MCF 10A (cell line): ENCODE measurements at regions not wholly inside any gene's neighbourhood (a gene's known extent, or its start where the extent isn't known, plus 50 kb on each side); places are given as distances from the start of the nearest gene placed in this dataset.
A peak's percentile ranks its signal among the peaks of the same experiment; 100 is the strongest.

Experiments
- BruUV-seq: library from RNA; stranded (reverse); fragments of 400-500 nt; replicated peaks from 2 replicates; lab custom pipeline; 2021; lab: Mats Ljungman, UMichigan
- CTCF ChIA-PET: fragments of 300-600 bp; sonication (Branson Sonifier 250); formaldehyde crosslinking; extraction: SDS; loops from one replicate; lab custom pipeline; 2021; ENCODE audit warnings: antibody characterized with exemption, inconsistent platforms; lab: Yijun Ruan, JAX
- POLR2A ChIA-PET: fragments of 300-600, 350-650 bp; sonication (Branson Sonifier 250); formaldehyde crosslinking; extraction: SDS; loops from one replicate; lab custom pipeline; 2020; ENCODE audit warnings: antibody characterized with exemption, inconsistent platforms; lab: Yijun Ruan, JAX
- DNase-seq: peaks from one replicate; pipeline ENCODE4 v3.0.0-alpha.2; 2018; ENCODE audit not compliant: unreplicated experiment
- H3K27ac Mint-ChIP-seq: one replicate; pipeline ENCODE4 v1.8.0; 2022; ENCODE audit warnings: mild to moderate bottlenecking, low read depth, mixed read lengths; ENCODE audit not compliant: unreplicated experiment
- H3K27me3 Mint-ChIP-seq: one replicate; pipeline ENCODE4 v1.8.0; 2022; ENCODE audit warnings: mixed read lengths; ENCODE audit not compliant: insufficient read depth, unreplicated experiment
- H3K36me3 Mint-ChIP-seq: one replicate; pipeline ENCODE4 v1.8.0; 2022; ENCODE audit warnings: mild to moderate bottlenecking, moderate library complexity, mixed read lengths; ENCODE audit not compliant: insufficient read depth, unreplicated experiment
- H3K4me1 Mint-ChIP-seq: one replicate; pipeline ENCODE4 v1.8.0; 2022; ENCODE audit warnings: mixed read lengths; ENCODE audit not compliant: insufficient read depth, unreplicated experiment
- H3K4me3 Mint-ChIP-seq: one replicate; pipeline ENCODE4 v1.8.0; 2022; ENCODE audit warnings: mild to moderate bottlenecking, moderate library complexity, mixed read lengths; ENCODE audit not compliant: unreplicated experiment
- H3K9me3 Mint-ChIP-seq: one replicate; pipeline ENCODE4 v1.8.0; 2022; ENCODE audit warnings: mixed read lengths; ENCODE audit not compliant: unreplicated experiment
- intact Hi-C: fragments of 100-400 bp; cut with micrococcal nuclease; formaldehyde crosslinking; loops from 2 replicates; pipeline ENCODE4 v1.14.1; 2022
- TF ChIP-seq, protein P1 (sequence below): fragments of 200-600 bp; IDR thresholded peaks from one replicate; pipeline ENCODE4 v1.8.0; 2022; ENCODE audit warnings: antibody characterized with exemption, mild to moderate bottlenecking; ENCODE audit not compliant: unreplicated experiment

DNA sequence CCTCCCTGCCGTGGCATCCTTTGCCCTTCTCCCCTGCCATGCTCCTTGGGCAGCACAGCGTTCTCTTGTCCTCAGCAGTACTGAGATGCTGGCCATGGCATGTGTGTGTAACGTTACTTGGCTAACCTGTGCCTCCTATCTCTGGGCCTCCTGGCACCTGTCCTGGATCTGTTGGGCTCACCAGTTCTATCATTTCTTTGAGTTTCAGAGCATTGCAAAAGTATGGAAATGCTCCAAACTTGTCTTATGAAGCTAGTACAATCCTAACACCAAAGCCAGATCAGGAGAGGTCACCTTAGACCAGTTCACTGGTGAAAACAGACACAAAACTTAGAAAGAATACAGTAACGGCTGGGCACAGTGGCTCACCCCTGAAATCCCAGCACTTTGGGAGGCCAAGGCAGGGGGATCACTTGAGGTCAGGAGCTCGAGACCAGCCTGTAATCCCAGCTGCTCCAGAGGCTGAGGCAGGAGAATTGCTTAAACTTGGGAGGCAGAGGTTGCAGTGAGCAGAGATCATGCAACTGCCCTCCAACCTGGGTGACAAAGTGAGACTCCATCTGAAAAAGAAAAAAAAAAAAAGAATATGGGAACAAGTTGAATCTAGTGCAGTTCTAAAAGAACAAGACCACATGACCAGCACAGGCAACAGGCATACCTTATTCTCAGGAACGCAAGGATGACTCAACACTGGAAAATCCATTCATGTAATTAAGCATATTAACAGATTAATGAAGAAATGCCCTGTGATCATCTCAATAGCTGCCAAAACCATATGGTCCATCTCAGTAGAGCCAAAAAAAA, 62.4 kb upstream of the TRPM1 start:
- H3K27me3 Mint-ChIP-seq: no peaks in the 10 kb centered on the region
- TF ChIP-seq, protein P1, sequence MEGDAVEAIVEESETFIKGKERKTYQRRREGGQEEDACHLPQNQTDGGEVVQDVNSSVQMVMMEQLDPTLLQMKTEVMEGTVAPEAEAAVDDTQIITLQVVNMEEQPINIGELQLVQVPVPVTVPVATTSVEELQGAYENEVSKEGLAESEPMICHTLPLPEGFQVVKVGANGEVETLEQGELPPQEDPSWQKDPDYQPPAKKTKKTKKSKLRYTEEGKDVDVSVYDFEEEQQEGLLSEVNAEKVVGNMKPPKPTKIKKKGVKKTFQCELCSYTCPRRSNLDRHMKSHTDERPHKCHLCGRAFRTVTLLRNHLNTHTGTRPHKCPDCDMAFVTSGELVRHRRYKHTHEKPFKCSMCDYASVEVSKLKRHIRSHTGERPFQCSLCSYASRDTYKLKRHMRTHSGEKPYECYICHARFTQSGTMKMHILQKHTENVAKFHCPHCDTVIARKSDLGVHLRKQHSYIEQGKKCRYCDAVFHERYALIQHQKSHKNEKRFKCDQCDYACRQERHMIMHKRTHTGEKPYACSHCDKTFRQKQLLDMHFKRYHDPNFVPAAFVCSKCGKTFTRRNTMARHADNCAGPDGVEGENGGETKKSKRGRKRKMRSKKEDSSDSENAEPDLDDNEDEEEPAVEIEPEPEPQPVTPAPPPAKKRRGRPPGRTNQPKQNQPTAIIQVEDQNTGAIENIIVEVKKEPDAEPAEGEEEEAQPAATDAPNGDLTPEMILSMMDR: no peak
- POLR2A ChIA-PET: interaction anchor here (1.0 to 1.3 kb wide), 2 partner anchors 51 to 172 kb away, joined by 3 to 4 read pairs; no protein-coding TSS in a partner anchor
- no peak overlapping the region for H3K4me3 Mint-ChIP-seq
- DNase-seq: peak; percentile 58
- H3K36me3 Mint-ChIP-seq: no peaks in the 10 kb centered on the region
- intact Hi-C loops: no loop called here
- H3K4me1 Mint-ChIP-seq: peaks cover 16% of the 10 kb centered on the region
- BruUV-seq: no TSS peak
- peak overlapping the region; percentile 44 for H3K27ac Mint-ChIP-seq
- CTCF ChIA-PET: interaction anchor here (0.7 to 0.8 kb wide), 3 partner anchors 20 to 913 kb away, joined by 3 to 5 read pairs (median 3); no protein-coding TSS in a partner anchor
- no peaks in the 10 kb centered on the region for H3K9me3 Mint-ChIP-seq

DNA sequence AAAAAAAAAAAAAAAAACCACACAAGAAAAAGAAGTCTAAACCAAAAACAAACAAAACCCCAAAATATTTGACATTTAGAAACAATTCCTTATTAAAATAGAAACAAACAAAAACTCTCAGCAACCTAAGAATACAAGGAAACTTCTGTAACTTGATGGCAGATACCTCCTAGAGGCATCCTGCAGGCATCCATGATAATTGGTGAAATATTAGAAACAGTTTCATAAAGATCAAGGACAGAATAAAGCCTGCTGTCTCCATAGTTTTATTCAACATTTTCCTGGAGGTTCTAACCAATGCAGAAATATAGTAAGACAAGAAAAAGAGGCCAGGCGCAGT, 63.0 kb upstream of the TRPM1 start:
- Mint-ChIP-seq H3K27me3 (no peaks in the 10 kb centered on the region), H3K4me3 (no peak overlapping the region), H3K36me3 (no peaks in the 10 kb centered on the region), H3K27ac (peak overlapping the region; percentile 44), H3K9me3 (no peaks in the 10 kb centered on the region), H3K4me1 (peaks cover 16% of the 10 kb centered on the region)
- intact Hi-C loops: no loop called here
- ChIA-PET CTCF (interaction anchor here (0.7 to 0.8 kb wide), 2 partner anchors 21 to 912 kb away, joined by 3 to 5 read pairs; no protein-coding TSS in a partner anchor), POLR2A (interaction anchor here (1.3 kb wide), 1 partner anchor 50 kb away, joined by 4 read pairs; no protein-coding TSS in a partner anchor)
- TF ChIP-seq, protein P1: no peak
- no peak for DNase-seq
- BruUV-seq: no TSS peak

DNA sequence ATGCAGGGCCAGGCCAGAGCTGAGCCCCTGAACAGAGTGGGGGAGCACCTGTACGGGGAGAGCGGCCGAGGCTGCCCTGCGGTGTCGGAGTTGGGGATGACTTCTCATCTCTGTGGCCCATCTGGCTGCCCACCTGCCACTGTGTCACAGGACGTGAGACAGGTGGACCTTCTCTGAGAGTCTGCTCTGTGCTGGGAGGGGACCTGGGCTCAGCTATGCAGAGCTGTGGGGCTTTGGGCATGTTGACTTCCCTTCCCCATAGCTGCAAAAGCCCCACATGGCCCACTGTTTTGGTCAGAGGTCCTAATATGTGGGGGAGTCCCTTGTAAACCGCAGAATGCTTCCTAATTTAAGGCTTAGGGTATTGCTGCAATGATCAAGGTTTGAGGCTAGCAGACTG, 68.0 kb upstream of the TRPM1 start:
- H3K27ac Mint-ChIP-seq: no peak overlapping the region
- POLR2A ChIA-PET: no interaction called here
- CTCF ChIA-PET: no interaction called here
- intact Hi-C loops: no loop called here
- H3K36me3 Mint-ChIP-seq: no peaks in the 10 kb centered on the region
- no peaks in the 10 kb centered on the region for H3K9me3 Mint-ChIP-seq
- H3K4me1 Mint-ChIP-seq: peaks cover 2% of the 10 kb centered on the region
- BruUV-seq: no TSS peak
- H3K27me3 Mint-ChIP-seq: no peaks in the 10 kb centered on the region
- no peak for DNase-seq
- H3K4me3 Mint-ChIP-seq: no peak overlapping the region
- TF ChIP-seq, protein P1: no peak

DNA sequence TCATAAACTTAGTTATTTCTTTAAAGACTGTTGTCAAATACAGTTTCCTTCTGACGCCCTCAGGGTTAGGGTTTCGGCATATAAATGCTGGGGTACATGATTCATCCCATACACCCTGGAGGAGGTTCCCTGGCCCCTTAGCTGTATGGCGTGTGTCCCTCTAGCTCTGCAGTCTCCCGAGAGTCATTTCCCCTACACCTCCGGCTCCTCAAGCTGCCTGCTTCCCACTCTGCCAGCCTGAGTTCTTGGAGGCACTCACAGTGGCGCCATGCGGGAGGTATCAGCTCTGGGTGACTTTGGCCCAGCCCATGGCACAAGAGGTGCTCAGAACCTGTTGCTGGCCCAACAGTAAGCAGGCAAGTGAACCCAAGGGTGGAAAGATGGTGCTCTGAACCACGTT, 70.2 kb upstream of the TRPM1 start:
- no peaks in the 10 kb centered on the region for H3K27me3 Mint-ChIP-seq
- no TSS peak for BruUV-seq
- no peak for DNase-seq
- no peaks in the 10 kb centered on the region for H3K36me3 Mint-ChIP-seq
- no peak overlapping the region for H3K4me3 Mint-ChIP-seq
- TF ChIP-seq, protein P1: no peak
- ChIA-PET CTCF (interaction anchor here (0.6 kb wide), 2 partner anchors 18 to 311 kb away, joined by 3 read pairs; no protein-coding TSS in a partner anchor), POLR2A (no interaction called here)
- intact Hi-C loops: no loop called here
- no peaks in the 10 kb centered on the region for H3K4me1 Mint-ChIP-seq
- H3K9me3 Mint-ChIP-seq: no peaks in the 10 kb centered on the region
- no peak overlapping the region for H3K27ac Mint-ChIP-seq
